ENCODE measurements at regions not wholly inside any gene's neighbourhood (a gene's known extent, or its start where the extent isn't known, plus 50 kb on each side); places are given as distances from the start of the nearest gene placed in this dataset.

GRCh38 chrX:122241959-122242358 lies 942.1 kb upstream of the GRIA3 start:
- intact Hi-C loops (cut with DNase I): no loop called here
- 78 to 80% (median 78%) methylated on average over 7 of the region's 7 CpGs for WGBS, 3 donors
- H3K27ac ChIP-seq: no peak overlapping the region
- no peaks in the 10 kb centered on the region for H3K4me1 ChIP-seq (ENCODE audit: insufficient read depth)
- no peak for DNase-seq
- H3K4me3 ChIP-seq: no peak overlapping the region
- TF ChIP-seq POLR2A (IDR thresholded peaks at IDR 0.05): no peak
- no peak for TF ChIP-seq CTCF (IDR thresholded peaks at IDR 0.05)
- no peak for TF ChIP-seq EP300 (IDR thresholded peaks at IDR 0.05)
- H3K27me3 ChIP-seq: no peaks in the 10 kb centered on the region
- no peaks in the 10 kb centered on the region for H3K36me3 ChIP-seq
- no peaks in the 10 kb centered on the region for H3K9me3 ChIP-seq

GRCh38 chrX:122244080-122244479 lies 940.0 kb upstream of the GRIA3 start:
- TF ChIP-seq EP300 (IDR thresholded peaks at IDR 0.05) (no peak), POLR2A (IDR thresholded peaks at IDR 0.05) (no peak)
- H3K27ac ChIP-seq: no peak overlapping the region
- intact Hi-C loops (cut with DNase I): no loop called here
- 34 to 49% (median 38%) methylated on average over 2 of the region's 2 CpGs for WGBS, 3 donors
- H3K27me3 ChIP-seq: no peaks in the 10 kb centered on the region
- H3K36me3 ChIP-seq: no peaks in the 10 kb centered on the region
- no peaks in the 10 kb centered on the region for H3K4me1 ChIP-seq (ENCODE audit: insufficient read depth)
- DNase-seq: no peak
- H3K4me3 ChIP-seq: no peak overlapping the region
- H3K9me3 ChIP-seq: no peaks in the 10 kb centered on the region

GRCh38 chrX:122245175-122245574 lies 938.9 kb upstream of the GRIA3 start:
- no peak for DNase-seq
- H3K27me3 ChIP-seq: no peaks in the 10 kb centered on the region
- intact Hi-C loops (cut with DNase I): no loop called here
- H3K4me1 ChIP-seq (ENCODE audit: insufficient read depth): no peaks in the 10 kb centered on the region
- H3K4me3 ChIP-seq: no peak overlapping the region
- no peak for TF ChIP-seq EP300 (IDR thresholded peaks at IDR 0.05)
- no peak for TF ChIP-seq CTCF (IDR thresholded peaks at IDR 0.05)
- no peak for TF ChIP-seq POLR2A (IDR thresholded peaks at IDR 0.05)
- H3K36me3 ChIP-seq: no peaks in the 10 kb centered on the region
- no peaks in the 10 kb centered on the region for H3K9me3 ChIP-seq
- no peak overlapping the region for H3K27ac ChIP-seq

GRCh38 chrX:122245943-122246342 lies 938.1 kb upstream of the GRIA3 start:
- no peak overlapping the region for H3K4me3 ChIP-seq
- no peaks in the 10 kb centered on the region for H3K36me3 ChIP-seq
- TF ChIP-seq POLR2A (IDR thresholded peaks at IDR 0.05) (no peak), EP300 (IDR thresholded peaks at IDR 0.05) (no peak), CTCF (IDR thresholded peaks at IDR 0.05) (no peak)
- intact Hi-C loops (cut with DNase I): no loop called here
- WGBS, 3 donors: 27 to 69% (median 36%) methylated on average over 2 of the region's 2 CpGs
- H3K27ac ChIP-seq: no peak overlapping the region
- no peaks in the 10 kb centered on the region for H3K9me3 ChIP-seq
- no peaks in the 10 kb centered on the region for H3K4me1 ChIP-seq (ENCODE audit: insufficient read depth)
- H3K27me3 ChIP-seq: no peaks in the 10 kb centered on the region
- no peak for DNase-seq

- 48 to 61% (median 53%) methylated on average over 3 of the region's 3 CpGs for WGBS, 3 donors
- Histone ChIP-seq H3K36me3 (no peaks in the 10 kb centered on the region), H3K4me1 (ENCODE audit: insufficient read depth) (no peaks in the 10 kb centered on the region), H3K9me3 (no peaks in the 10 kb centered on the region), H3K27me3 (no peaks in the 10 kb centered on the region), H3K4me3 (no peak overlapping the region), H3K27ac (no peak overlapping the region)
- TF ChIP-seq POLR2A (IDR thresholded peaks at IDR 0.05) (no peak), CTCF (IDR thresholded peaks at IDR 0.05) (no peak), EP300 (IDR thresholded peaks at IDR 0.05) (no peak)
- DNase-seq: no peak
- intact Hi-C loops (cut with DNase I): no loop called here
Observed at GRCh38 chrX:122246937-122247336, 937.1 kb upstream of the GRIA3 start.

Data from ovary (tissue), 7 donors.